ENCODE measurements at regions not wholly inside any gene's neighbourhood (a gene's known extent, or its start where the extent isn't known, plus 50 kb on each side); places are given as distances from the start of the nearest gene placed in this dataset.
A peak's percentile ranks its signal among the peaks of the same experiment; 100 is the strongest.

DNA sequence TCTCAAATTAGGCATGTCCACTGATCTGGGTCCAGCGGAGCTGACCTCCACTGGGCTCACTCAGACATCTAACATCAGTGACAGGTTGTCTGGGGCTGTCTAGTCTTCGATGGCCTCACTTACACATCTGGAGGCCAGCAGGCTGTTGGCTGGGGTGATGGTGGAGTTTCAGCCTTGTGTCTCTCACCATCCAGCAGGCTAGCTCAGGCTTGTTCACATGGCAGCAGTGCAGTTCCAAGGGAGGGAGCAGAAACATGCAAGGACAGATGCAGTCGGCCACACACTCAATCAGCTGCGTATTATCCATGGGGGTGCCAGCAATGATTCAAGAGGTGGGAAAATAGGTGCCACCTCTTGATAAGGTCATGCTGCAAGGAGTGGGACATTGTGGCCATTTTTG, 292.5 kb downstream of the SHQ1 start:
- no peak for FAIRE-seq
- CTCF ChIA-PET (ENCODE audit: partially characterized antibody), result no interaction called here
- TF ChIP-seq NRF1 (IDR thresholded peaks at IDR 0.05; ENCODE audit: low read depth, low read length), result no peak
- no peak for TF ChIP-seq SIRT6 (IDR thresholded peaks at IDR 0.05; ENCODE audit: low read length)
- TF ChIP-seq SP2 (IDR thresholded peaks at IDR 0.05; ENCODE audit: low read length), result no peak
- no peak for TF ChIP-seq GTF2F1 (IDR thresholded peaks at IDR 0.05; ENCODE audit: borderline replicate concordance, low read depth, low read length)
- TF ChIP-seq ASH2L (IDR thresholded peaks at IDR 0.05; ENCODE audit: low read length), result no peak
- TF ChIP-seq CHD1 (IDR thresholded peaks at IDR 0.05; ENCODE audit: low read depth, low read length), result no peak
- TF ChIP-seq KDM4A (IDR thresholded peaks at IDR 0.05; ENCODE audit: low read depth, low read length, severe bottlenecking), result no peak
- TF ChIP-seq TCF12 (IDR thresholded peaks at IDR 0.05; ENCODE audit: low read depth, low read length), result no peak
- no peak for TF ChIP-seq SUZ12 (IDR thresholded peaks at IDR 0.05; ENCODE audit: low read length)
- TF ChIP-seq EZH2 (IDR thresholded peaks at IDR 0.05; ENCODE audit: low read depth, low read length, severe bottlenecking), result no peak
- no peak for TF ChIP-seq CTCF (IDR thresholded peaks at IDR 0.05; ENCODE audit: control extremely low read depth in 1 of 3, insufficient read depth in 1 of 3, low read depth in 1 of 3, low read length in 3 of 3)
- no peak for TF ChIP-seq CREB1 (IDR thresholded peaks at IDR 0.05)

More for the DNA sequence above, 292.5 kb downstream of the SHQ1 start:
- Histone ChIP-seq H4K20me1 (replicated peaks in 1 of 2; ENCODE audit: control insufficient read depth in 1 of 2, insufficient read depth in 2 of 2, low read length in 2 of 2) (no peaks in the 10 kb centered on the region), H2BK12ac (ENCODE audit: low read depth, low read length) (peak overlapping the region; percentile 45; the same call in 1 of the 2 replicates), H2AK5ac (ENCODE audit: low read depth, low read length) (0 out of 2 replicates have a peak overlapping the region, but pooled peaks have one; percentile 60), H3K4me2 (ENCODE audit: insufficient read depth in 1 of 2, low read depth in 2 of 2, low read length in 2 of 2) (no peak overlapping the region), H3K27ac (ENCODE audit: low read depth, low read length) (no peak overlapping the region), H3K79me2 (ENCODE audit: control insufficient read depth in 1 of 2, insufficient read depth in 2 of 2, low read length in 2 of 2) (no peaks in the 10 kb centered on the region), H3K4me3 (ENCODE audit: extremely low read depth in 1 of 4, insufficient read depth in 2 of 4, low read depth in 3 of 4, low read length in 4 of 4) (no peak overlapping the region), H2AFZ (ENCODE audit: low read length) (no peak overlapping the region), H3K14ac (ENCODE audit: insufficient read length) (no peak overlapping the region), H3K18ac (ENCODE audit: extremely low read depth, low read length) (no peak overlapping the region), H3K23me2 (ENCODE audit: low read depth, low read length) (0 out of 2 replicates have a peak, but pooled peaks cover 3% of the 10 kb centered on the region), H3K4ac (replicated peaks; ENCODE audit: insufficient read length, low read depth, low read length) (peak overlapping the region; percentile 39), H3K79me1 (ENCODE audit: low read depth, low read length) (no peaks in the 10 kb centered on the region), H4K5ac (ENCODE audit: insufficient read length, low read depth, low read length) (no peak overlapping the region), H2BK20ac (ENCODE audit: low read length) (peak overlapping the region; percentile 24; the same call in 1 of the 2 replicates), H3K27me3 (replicated peaks in 1 of 4; ENCODE audit: control insufficient read depth in 3 of 4, extremely low read depth in 1 of 4, insufficient read depth in 3 of 4, low read length in 3 of 4) (no peaks in the 10 kb centered on the region), H3K56ac (replicated peaks; ENCODE audit: insufficient read length, low read depth, low read length) (no peak overlapping the region), H3K9me3 (ENCODE audit: insufficient read depth in 2 of 2, low read depth in 1 of 2, low read length in 1 of 2) (no peaks in the 10 kb centered on the region), H2BK120ac (replicated peaks; ENCODE audit: low read depth, low read length) (no peak overlapping the region), H2BK5ac (ENCODE audit: low read depth, low read length) (no peak overlapping the region), H3K36me3 (ENCODE audit: control insufficient read depth in 2 of 4, insufficient read depth in 4 of 4, low read length in 3 of 4) (no peaks in the 10 kb centered on the region), H4K91ac (replicated peaks; ENCODE audit: insufficient read length, low read length) (peak overlapping the region; percentile 73), H2BK15ac (ENCODE audit: low read length) (no peak overlapping the region; the same call in 1 of the 2 replicates), H4K8ac (ENCODE audit: extremely low read depth, insufficient read depth, low read length) (no peak overlapping the region), H3K23ac (ENCODE audit: insufficient read length) (no peak overlapping the region), H3K9ac (replicated peaks in 1 of 4; ENCODE audit: extremely low read depth in 1 of 4, low read depth in 3 of 4, low read length in 3 of 4) (no peak overlapping the region), H3K4me1 (replicated peaks in 1 of 4; ENCODE audit: control insufficient read depth in 3 of 4, insufficient read depth in 4 of 4, low read length in 3 of 4) (peaks cover 0 to 2% (median under 1%) of the 10 kb centered on the region in 4 experiments; a peak in 3 of 7 replicates)
- WGBS, 2 experiments (ENCODE audit: extremely low coverage in 1 of 2, insufficient coverage in 1 of 2, insufficient read length in 1 of 2, insufficient replicate concordance in 2 of 2, low coverage in 1 of 2, low lambda C conversion rate in 2 of 2, missing lambda C conversion rate in 1 of 2), result 88% methylated on average over 4 of the region's 4 CpGs; no CpG with 5 or more reads in 1 of the 2 experiments
- DNase-seq (ENCODE audit: low read depth in 1 of 2, low spot score in 2 of 2), result no peak
- POLR2A ChIA-PET (ENCODE audit: partially characterized antibody), result no interaction called here

Data from H1 (cell line).